Liver (tissue), 8 donors: ENCODE measurements at regions not wholly inside any gene's neighbourhood (a gene's known extent, or its start where the extent isn't known, plus 50 kb on each side); places are given as distances from the start of the nearest gene placed in this dataset.
A peak's percentile ranks its signal among the peaks of the same experiment; 100 is the strongest.

Experiments used
- DNase-seq: peaks from one replicate; pipeline ENCODE4 v3.0.0-alpha.2; 2017; ENCODE audit warnings: low spot score
- H3K27ac ChIP-seq, 2 donors: one replicate each; pipeline ENCODE4 v1.7.0; 2013; ENCODE audit warnings: inconsistent platforms in 2 of 2, low read length in 2 of 2, control low read depth in 1 of 2, low read depth in 1 of 2, mild to moderate bottlenecking in 1 of 2
- H3K27me3 ChIP-seq, 4 donors: one replicate each; pipeline versions ENCODE4 v1.6.1 to v1.7.0; 2013; ENCODE audit warnings: low read length in 3 of 4, inconsistent platforms in 1 of 4, mild to moderate bottlenecking in 1 of 4, moderate library complexity in 1 of 4; ENCODE audit not compliant: control insufficient read depth in 4 of 4, insufficient read depth in 4 of 4
- H3K36me3 ChIP-seq, 4 donors: one replicate each; pipeline versions ENCODE4 v1.6.1 to v1.7.0; 2013; ENCODE audit warnings: low read length in 3 of 4, mild to moderate bottlenecking in 3 of 4, low read depth in 1 of 4, moderate library complexity in 1 of 4; ENCODE audit not compliant: control insufficient read depth in 4 of 4, insufficient read depth in 3 of 4
- H3K4me1 ChIP-seq, 4 donors: one replicate each; pipeline versions ENCODE4 v1.6.1 to v1.7.0; 2013; ENCODE audit warnings: low read length in 3 of 4, mild to moderate bottlenecking in 3 of 4, moderate library complexity in 1 of 4; ENCODE audit not compliant: control insufficient read depth in 4 of 4, insufficient read depth in 4 of 4
- H3K4me3 ChIP-seq, 3 donors: one replicate each; pipeline versions ENCODE4 v1.6.1 to v1.7.0; 2013; ENCODE audit warnings: low read length in 3 of 3, control low read depth in 1 of 3, low read depth in 1 of 3, mild to moderate bottlenecking in 1 of 3
- H3K9ac ChIP-seq, 2 donors: one replicate each; pipeline ENCODE4 v1.7.0; 2013; ENCODE audit warnings: low read length in 2 of 2, mild to moderate bottlenecking in 2 of 2, moderate library complexity in 2 of 2, control low read depth in 1 of 2, low read depth in 1 of 2
- H3K9me3 ChIP-seq, 4 donors: one replicate each; pipeline versions ENCODE4 v1.6.1 to v1.7.0; 2013; ENCODE audit warnings: low read length in 3 of 4; ENCODE audit not compliant: control insufficient read depth in 4 of 4
- ATF3 ChIP-seq: IDR thresholded peaks from 2 replicates; pipeline ENCODE4 v1.6.1; 2016; ENCODE audit warnings: antibody characterized with exemption
- EGR1 ChIP-seq, 2 donors: IDR thresholded peaks; 2 replicates each; pipeline ENCODE4 v1.6.1; 2016 to 2018; ENCODE audit warnings: antibody characterized with exemption in 2 of 2, low read depth in 2 of 2
- FOXA1 ChIP-seq: IDR thresholded peaks from 2 replicates; pipeline ENCODE4 v1.6.1; 2016; ENCODE audit warnings: antibody characterized with exemption
- FOXA2 ChIP-seq: IDR thresholded peaks from 2 replicates; pipeline ENCODE4 v1.6.1; 2016; ENCODE audit warnings: antibody characterized with exemption
- GABPA ChIP-seq, 2 donors: IDR thresholded peaks in 1 of 2; conservative IDR thresholded peaks in 1 of 2; 2 replicates each; pipeline ENCODE4 v1.6.1; 2016; ENCODE audit warnings: antibody characterized with exemption in 2 of 2, mild to moderate bottlenecking in 1 of 2, moderate library complexity in 1 of 2
- HNF4A ChIP-seq, 2 donors: conservative IDR thresholded peaks; 2 replicates each; pipeline ENCODE4 v1.6.1; 2016; ENCODE audit warnings: antibody characterized with exemption in 2 of 2, mild to moderate bottlenecking in 2 of 2
- HNF4G ChIP-seq: IDR thresholded peaks from 2 replicates; pipeline ENCODE4 v1.6.1; 2016; ENCODE audit warnings: antibody characterized with exemption
- JUND ChIP-seq, 2 donors: IDR thresholded peaks; 2 replicates each; pipeline ENCODE4 v1.6.1; 2016; ENCODE audit warnings: antibody characterized with exemption in 2 of 2
- NR2F2 ChIP-seq: IDR thresholded peaks from 2 replicates; pipeline ENCODE4 v1.6.1; 2016; ENCODE audit warnings: antibody characterized with exemption
- RAD21 ChIP-seq, 2 donors: IDR thresholded peaks; 2 replicates each; pipeline ENCODE4 v1.6.1; 2016; ENCODE audit warnings: antibody characterized with exemption in 2 of 2, mild to moderate bottlenecking in 2 of 2
- REST ChIP-seq: IDR thresholded peaks from 2 replicates; pipeline ENCODE4 v1.6.1; 2016; ENCODE audit warnings: antibody characterized with exemption, mild to moderate bottlenecking
- RXRA ChIP-seq, 2 donors: IDR thresholded peaks; 2 replicates each; pipeline ENCODE4 v1.6.1; 2017 to 2018; ENCODE audit warnings: antibody characterized with exemption in 2 of 2, mild to moderate bottlenecking in 1 of 2
- SP1 ChIP-seq: IDR thresholded peaks from 2 replicates; pipeline ENCODE4 v1.6.1; 2018; ENCODE audit warnings: antibody characterized with exemption, mild to moderate bottlenecking
- TAF1 ChIP-seq: conservative IDR thresholded peaks from 2 replicates; pipeline ENCODE4 v1.6.1; 2016; ENCODE audit warnings: antibody characterized with exemption, mild to moderate bottlenecking
- YY1 ChIP-seq: IDR thresholded peaks from 2 replicates; pipeline ENCODE4 v1.6.1; 2016; ENCODE audit warnings: antibody characterized with exemption, mild to moderate bottlenecking
- WGBS: extraction: QIAGEN DNeasy Blood & Tissue Kit; methylation state at CpG from one replicate; pipeline ENCODE4 v1.1.7; 2013; 5-methylcytosine and 5-hydroxymethylcytosine counted together
- TF ChIP-seq, protein P1 (sequence below): fragments of 150-350 bp; IDR thresholded peaks from 2 replicates; pipeline ENCODE4 v1.5.1; 2017; ENCODE audit warnings: improper control_type of control experiment, low read depth, low read length; ENCODE audit not compliant: missing input control
- TF ChIP-seq, protein P2 (sequence below): IDR thresholded peaks from 2 replicates; pipeline ENCODE4 v1.6.1; 2016; ENCODE audit warnings: antibody characterized with exemption
- TF ChIP-seq, protein P3 (sequence below): IDR thresholded peaks from 2 replicates; pipeline ENCODE4 v1.6.1; 2016; ENCODE audit warnings: antibody characterized with exemption
- donor health status: healthy.
- donor health status: healthy.
- donor health status: healthy.
- donor health status: healthy.
- donor health status: healthy.

DNA sequence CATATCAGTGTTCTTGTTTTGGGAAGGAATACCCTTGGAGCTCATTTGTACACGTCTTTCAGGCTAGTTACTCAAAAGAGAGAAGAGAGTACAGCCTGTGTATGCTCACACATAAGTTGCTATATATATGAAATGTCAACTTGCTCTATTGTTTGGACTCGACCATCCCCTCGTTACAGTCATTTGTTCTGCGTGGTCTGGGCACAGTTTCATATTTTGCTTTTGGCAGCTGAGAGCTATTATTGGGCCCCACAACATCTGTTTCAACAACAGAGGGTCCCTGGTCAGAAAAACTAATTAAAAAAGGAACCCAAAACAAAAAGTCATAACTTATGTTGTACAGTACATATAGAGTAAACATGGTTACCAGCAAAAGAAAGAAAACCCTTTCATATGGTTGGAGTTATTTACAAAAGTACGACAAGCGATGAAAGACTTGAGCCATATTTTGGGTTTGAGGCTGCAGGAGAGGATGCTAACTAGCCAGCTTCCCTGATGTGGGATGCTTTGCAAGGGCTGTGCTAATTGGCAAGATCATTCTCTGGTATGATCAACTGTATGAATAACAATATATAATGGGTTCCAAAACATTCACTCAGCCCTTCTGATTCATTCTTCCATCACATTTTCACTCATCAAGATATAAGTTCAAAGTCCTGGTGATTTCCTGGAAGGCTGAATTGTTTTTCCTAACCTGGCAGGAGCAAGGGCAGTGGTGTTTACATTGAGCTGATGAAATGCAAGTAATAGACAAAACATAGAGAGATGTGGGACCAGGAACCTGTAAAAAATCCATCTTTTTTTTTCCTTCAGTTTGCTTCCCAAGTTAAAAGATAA lies 137.9 kb downstream of the RPS12 start:
- Histone ChIP-seq H3K27me3 (no peaks in the 10 kb centered on the region), H3K27ac (no peak overlapping the region), H3K4me1 (no peaks in the 10 kb centered on the region), H3K9me3 (no peaks in the 10 kb centered on the region), H3K9ac (no peak overlapping the region), H3K36me3 (no peaks in the 10 kb centered on the region), H3K4me3 (no peak overlapping the region)
- no peak for TF ChIP-seq JUND (IDR thresholded peaks at IDR 0.05)
- peak; percentile 30 for TF ChIP-seq HNF4G
- TF ChIP-seq HNF4A (conservative IDR thresholded peaks at IDR 0.05), result peak; percentile 38 to 57
- no peak for DNase-seq
- WGBS, result 77% methylated on average over 6 of the region's 6 CpGs

- H3K9ac ChIP-seq, result no peak overlapping the region
- H3K9me3 ChIP-seq, result no peaks in the 10 kb centered on the region
- H3K4me3 ChIP-seq, result no peak overlapping the region
- no peak for DNase-seq
- no peaks in the 10 kb centered on the region for H3K36me3 ChIP-seq
- no peak overlapping the region for H3K27ac ChIP-seq
- H3K27me3 ChIP-seq, result no peaks in the 10 kb centered on the region
- TF ChIP-seq, protein P1, sequence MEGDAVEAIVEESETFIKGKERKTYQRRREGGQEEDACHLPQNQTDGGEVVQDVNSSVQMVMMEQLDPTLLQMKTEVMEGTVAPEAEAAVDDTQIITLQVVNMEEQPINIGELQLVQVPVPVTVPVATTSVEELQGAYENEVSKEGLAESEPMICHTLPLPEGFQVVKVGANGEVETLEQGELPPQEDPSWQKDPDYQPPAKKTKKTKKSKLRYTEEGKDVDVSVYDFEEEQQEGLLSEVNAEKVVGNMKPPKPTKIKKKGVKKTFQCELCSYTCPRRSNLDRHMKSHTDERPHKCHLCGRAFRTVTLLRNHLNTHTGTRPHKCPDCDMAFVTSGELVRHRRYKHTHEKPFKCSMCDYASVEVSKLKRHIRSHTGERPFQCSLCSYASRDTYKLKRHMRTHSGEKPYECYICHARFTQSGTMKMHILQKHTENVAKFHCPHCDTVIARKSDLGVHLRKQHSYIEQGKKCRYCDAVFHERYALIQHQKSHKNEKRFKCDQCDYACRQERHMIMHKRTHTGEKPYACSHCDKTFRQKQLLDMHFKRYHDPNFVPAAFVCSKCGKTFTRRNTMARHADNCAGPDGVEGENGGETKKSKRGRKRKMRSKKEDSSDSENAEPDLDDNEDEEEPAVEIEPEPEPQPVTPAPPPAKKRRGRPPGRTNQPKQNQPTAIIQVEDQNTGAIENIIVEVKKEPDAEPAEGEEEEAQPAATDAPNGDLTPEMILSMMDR, result no peak
- TF ChIP-seq REST, result no peak
- TF ChIP-seq, protein P2, sequence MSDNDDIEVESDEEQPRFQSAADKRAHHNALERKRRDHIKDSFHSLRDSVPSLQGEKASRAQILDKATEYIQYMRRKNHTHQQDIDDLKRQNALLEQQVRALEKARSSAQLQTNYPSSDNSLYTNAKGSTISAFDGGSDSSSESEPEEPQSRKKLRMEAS, result no peak
- TF ChIP-seq FOXA1, result no peak
- no peak for TF ChIP-seq JUND (IDR thresholded peaks at IDR 0.05)
- no peak for TF ChIP-seq FOXA2
- TF ChIP-seq SP1, result no peak
- no peak for TF ChIP-seq RXRA (IDR thresholded peaks at IDR 0.05)
- no peak for TF ChIP-seq HNF4G
- TF ChIP-seq, protein P3, sequence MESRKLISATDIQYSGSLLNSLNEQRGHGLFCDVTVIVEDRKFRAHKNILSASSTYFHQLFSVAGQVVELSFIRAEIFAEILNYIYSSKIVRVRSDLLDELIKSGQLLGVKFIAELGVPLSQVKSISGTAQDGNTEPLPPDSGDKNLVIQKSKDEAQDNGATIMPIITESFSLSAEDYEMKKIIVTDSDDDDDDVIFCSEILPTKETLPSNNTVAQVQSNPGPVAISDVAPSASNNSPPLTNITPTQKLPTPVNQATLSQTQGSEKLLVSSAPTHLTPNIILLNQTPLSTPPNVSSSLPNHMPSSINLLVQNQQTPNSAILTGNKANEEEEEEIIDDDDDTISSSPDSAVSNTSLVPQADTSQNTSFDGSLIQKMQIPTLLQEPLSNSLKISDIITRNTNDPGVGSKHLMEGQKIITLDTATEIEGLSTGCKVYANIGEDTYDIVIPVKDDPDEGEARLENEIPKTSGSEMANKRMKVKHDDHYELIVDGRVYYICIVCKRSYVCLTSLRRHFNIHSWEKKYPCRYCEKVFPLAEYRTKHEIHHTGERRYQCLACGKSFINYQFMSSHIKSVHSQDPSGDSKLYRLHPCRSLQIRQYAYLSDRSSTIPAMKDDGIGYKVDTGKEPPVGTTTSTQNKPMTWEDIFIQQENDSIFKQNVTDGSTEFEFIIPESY, result no peak
- TF ChIP-seq NR2F2, result no peak
- TF ChIP-seq HNF4A (conservative IDR thresholded peaks at IDR 0.05), result no peak
- no peak for TF ChIP-seq TAF1
- no peak for TF ChIP-seq GABPA (IDR thresholded peaks at IDR 0.05 in 1 of 2, conservative IDR thresholded peaks at IDR 0.05 in 1 of 2)
- TF ChIP-seq RAD21 (IDR thresholded peaks at IDR 0.05), result no peak
- no peak for TF ChIP-seq EGR1 (IDR thresholded peaks at IDR 0.05; ENCODE audit: low read depth in 2 of 2)
- no peak for TF ChIP-seq YY1
- TF ChIP-seq ATF3, result no peak
- H3K4me1 ChIP-seq, result no peaks in the 10 kb centered on the region
- WGBS, result 80% methylated on average over 3 of the region's 3 CpGs
Measured at GRCh38 chr6:132952986-132953385, 138.6 kb downstream of the RPS12 start.
